Suprapubic skin (tissue), 4 donors: ENCODE measurements at regions not wholly inside any gene's neighbourhood (a gene's known extent, or its start where the extent isn't known, plus 50 kb on each side); places are given as distances from the start of the nearest gene placed in this dataset.

Source experiments
- DNase-seq, 2 donors: peaks; one replicate each; pipeline ENCODE4 v3.0.0-alpha.2; 2019; ENCODE audit warnings: low spot score in 2 of 2
- H3K27ac ChIP-seq: fragments of 200-600 bp; sonication (generic); one replicate; pipeline ENCODE4 v1.5.1; 2019
- H3K27me3 ChIP-seq: fragments of 200-600 bp; sonication (generic); one replicate; pipeline ENCODE4 v1.5.1; 2019
- H3K36me3 ChIP-seq: fragments of 200-600 bp; sonication (generic); one replicate; pipeline ENCODE4 v1.5.1; 2019
- H3K4me1 ChIP-seq: fragments of 200-600 bp; sonication (generic); one replicate; pipeline ENCODE4 v1.5.1; 2019
- H3K4me3 ChIP-seq: fragments of 200-600 bp; sonication (generic); one replicate; pipeline ENCODE4 v1.5.1; 2019; ENCODE audit warnings: mild to moderate bottlenecking
- H3K9me3 ChIP-seq: fragments of 200-600 bp; sonication (generic); one replicate; pipeline ENCODE4 v1.5.1; 2019
- CTCF ChIP-seq, 2 donors: fragments of 200-600 bp in 1 of 2; fragments of 450-650 bp in 1 of 2; sonication (generic) in 1 of 2; IDR thresholded peaks; one replicate each; pipeline ENCODE4 v1.5.1; 2016 to 2019; ENCODE audit warnings: antibody characterized with exemption in 2 of 2, mild to moderate bottlenecking in 1 of 2, moderate library complexity in 1 of 2
- EP300 ChIP-seq: sonication (generic); formaldehyde crosslinking; IDR thresholded peaks from one replicate; pipeline ENCODE4 v1.6.1; 2017; ENCODE audit warnings: antibody characterized with exemption
- POLR2A ChIP-seq, 2 donors: fragments of 450-650 bp; IDR thresholded peaks; one replicate each; pipeline ENCODE4 v1.6.1; 2017; ENCODE audit warnings: antibody characterized with exemption in 2 of 2, mild to moderate bottlenecking in 2 of 2, moderate library complexity in 2 of 2
- POLR2AphosphoS5 ChIP-seq, 3 donors: sonication (generic); formaldehyde crosslinking; IDR thresholded peaks; one replicate each; pipeline ENCODE4 v1.6.1; 2017; ENCODE audit warnings: antibody characterized with exemption in 3 of 3
- WGBS: methylation state at CpG from one replicate; pipeline ENCODE4 v1.1.5; 2018; 5-methylcytosine and 5-hydroxymethylcytosine counted together

DNA sequence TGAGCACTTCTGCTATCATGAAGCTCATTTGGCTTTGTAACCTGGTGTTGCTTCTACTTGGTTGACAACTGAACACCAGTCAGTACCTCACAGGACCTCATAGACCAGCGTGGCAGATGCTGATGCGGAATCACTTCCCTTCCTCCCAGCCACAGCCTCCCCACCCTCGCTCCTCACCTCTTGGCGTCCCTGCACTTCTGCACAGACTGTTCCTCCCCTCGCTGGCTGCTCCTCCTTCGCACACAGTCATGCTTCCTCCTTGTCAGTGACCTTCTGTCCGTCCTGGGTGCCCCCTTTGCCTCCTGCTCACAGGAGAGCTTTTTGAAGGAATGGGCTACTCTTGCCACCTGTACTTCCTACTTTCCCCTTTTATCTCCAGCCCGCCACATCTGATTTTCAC, 61.4 kb upstream of the CTBP2 start:
- H3K4me3 ChIP-seq: no peak overlapping the region
- H3K27me3 ChIP-seq: peaks cover 4% of the 10 kb centered on the region
- H3K9me3 ChIP-seq: no peaks in the 10 kb centered on the region
- H3K27ac ChIP-seq: no peak overlapping the region
- 78% methylated on average over 8 of the region's 8 CpGs for WGBS
- DNase-seq: no peak
- H3K36me3 ChIP-seq: no peaks in the 10 kb centered on the region
- no peaks in the 10 kb centered on the region for H3K4me1 ChIP-seq
- TF ChIP-seq CTCF (IDR thresholded peaks at IDR 0.05) (no peak), POLR2A (IDR thresholded peaks at IDR 0.05) (no peak), POLR2AphosphoS5 (IDR thresholded peaks at IDR 0.05) (no peak), EP300 (no peak)

DNA sequence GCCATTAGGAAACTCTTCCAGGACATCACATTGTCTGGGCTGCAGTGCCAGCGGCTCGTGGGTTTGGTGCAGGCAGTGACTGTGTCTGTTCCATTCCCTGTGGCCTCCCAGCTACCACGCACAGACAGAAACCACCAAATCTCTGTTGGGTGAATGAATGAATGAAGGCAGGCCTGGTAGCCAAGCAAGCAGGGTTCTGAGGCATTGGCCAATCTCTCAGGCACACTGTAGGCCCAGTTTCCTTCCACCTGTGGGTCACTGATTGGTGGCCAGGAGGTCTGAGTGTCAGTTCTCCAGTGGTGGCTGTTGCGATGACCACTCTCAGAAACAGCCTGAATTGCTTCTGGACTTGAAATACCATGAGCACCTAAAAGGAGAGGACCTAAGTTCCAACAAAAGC, 59.4 kb upstream of the CTBP2 start:
- no peak overlapping the region for H3K4me3 ChIP-seq
- no peak for DNase-seq
- peaks cover 4% of the 10 kb centered on the region for H3K27me3 ChIP-seq
- H3K36me3 ChIP-seq: no peaks in the 10 kb centered on the region
- H3K27ac ChIP-seq: no peak overlapping the region
- 91% methylated on average over 4 of the region's 4 CpGs for WGBS
- no peaks in the 10 kb centered on the region for H3K9me3 ChIP-seq
- no peaks in the 10 kb centered on the region for H3K4me1 ChIP-seq
- no peak for TF ChIP-seq CTCF (IDR thresholded peaks at IDR 0.05)
- TF ChIP-seq EP300: no peak
- no peak for TF ChIP-seq POLR2AphosphoS5 (IDR thresholded peaks at IDR 0.05)
- TF ChIP-seq POLR2A (IDR thresholded peaks at IDR 0.05): no peak

GRCh38 chr10:125218967-125219366, 58.6 kb upstream of the CTBP2 start:
- no peak overlapping the region for H3K27ac ChIP-seq
- H3K36me3 ChIP-seq: no peaks in the 10 kb centered on the region
- TF ChIP-seq EP300 (no peak), POLR2AphosphoS5 (IDR thresholded peaks at IDR 0.05) (no peak), CTCF (IDR thresholded peaks at IDR 0.05) (no peak), POLR2A (IDR thresholded peaks at IDR 0.05) (no peak)
- H3K9me3 ChIP-seq: no peaks in the 10 kb centered on the region
- H3K4me1 ChIP-seq: no peaks in the 10 kb centered on the region
- no peak overlapping the region for H3K4me3 ChIP-seq
- 93% methylated on average over 4 of the region's 4 CpGs for WGBS
- DNase-seq: no peak
- H3K27me3 ChIP-seq: peaks cover 4% of the 10 kb centered on the region

- DNase-seq: no peak
- 76% methylated on average over 8 of the region's 8 CpGs for WGBS
Observed at GRCh38 chr10:125217990-125218675, 57.8 kb upstream of the CTBP2 start.

GRCh38 chr10:125216861-125217260, 56.5 kb upstream of the CTBP2 start:
- Histone ChIP-seq H3K27ac (no peak overlapping the region), H3K4me1 (no peaks in the 10 kb centered on the region), H3K27me3 (peaks cover 4% of the 10 kb centered on the region), H3K4me3 (no peak overlapping the region), H3K9me3 (no peaks in the 10 kb centered on the region), H3K36me3 (no peaks in the 10 kb centered on the region)
- WGBS: 81% methylated on average over 5 of the region's 5 CpGs
- no peak for TF ChIP-seq POLR2A (IDR thresholded peaks at IDR 0.05)
- TF ChIP-seq EP300: no peak
- TF ChIP-seq POLR2AphosphoS5 (IDR thresholded peaks at IDR 0.05): no peak
- TF ChIP-seq CTCF (IDR thresholded peaks at IDR 0.05): no peak
- DNase-seq: no peak

More at GRCh38 chr10:125217990-125218675, 57.8 kb upstream of the CTBP2 start:
- H3K4me1 ChIP-seq: no peaks in the 10 kb centered on the region
- H3K36me3 ChIP-seq: no peaks in the 10 kb centered on the region
- H3K27me3 ChIP-seq: peaks cover 4% of the 10 kb centered on the region
- no peak overlapping the region for H3K27ac ChIP-seq
- H3K4me3 ChIP-seq: no peak overlapping the region
- no peaks in the 10 kb centered on the region for H3K9me3 ChIP-seq
- no peak for TF ChIP-seq POLR2A (IDR thresholded peaks at IDR 0.05)
- TF ChIP-seq POLR2AphosphoS5 (IDR thresholded peaks at IDR 0.05): no peak
- no peak for TF ChIP-seq EP300
- no peak for TF ChIP-seq CTCF (IDR thresholded peaks at IDR 0.05)
